Upper lobe of left lung (tissue), 4 donors: ENCODE measurements at regions not wholly inside any gene's neighbourhood (a gene's known extent, or its start where the extent isn't known, plus 50 kb on each side); places are given as distances from the start of the nearest gene placed in this dataset.

Source experiments
- CTCF ChIP-seq, 6 experiments: fragments of 450-650 bp in 4 of 6; fragments of 200-600 bp in 2 of 6; sonication (generic) in 2 of 6; IDR thresholded peaks; one replicate each; pipeline ENCODE4 v1.5.1; 2016 to 2019; ENCODE audit warnings: antibody characterized with exemption in 6 of 6
- EP300 ChIP-seq, 4 donors: sonication (generic); formaldehyde crosslinking; IDR thresholded peaks; one replicate each; pipeline ENCODE4 v1.5.1; 2017; ENCODE audit warnings: antibody characterized with exemption in 4 of 4, control low read depth in 2 of 4

- TF ChIP-seq CTCF (IDR thresholded peaks at IDR 0.05): no peak
- TF ChIP-seq EP300 (IDR thresholded peaks at IDR 0.05): no peak
These were observed 265.4 kb upstream of the KCNMB2 start for GRCh38 chr3:178270838-178271237.
